A673 (cell line): ENCODE measurements at regions not wholly inside any gene's neighbourhood (a gene's known extent, or its start where the extent isn't known, plus 50 kb on each side); places are given as distances from the start of the nearest gene placed in this dataset.

Experiments
- BruUV-seq: library from RNA; stranded (reverse); fragments of 400-500 nt; replicated peaks from 2 replicates; lab custom pipeline; 2021; lab: Mats Ljungman, UMichigan
- CTCF ChIA-PET: fragments of 300-600 bp; sonication (Branson Sonifier 250); formaldehyde crosslinking; loops from one replicate; lab custom pipeline; 2022; ENCODE audit warnings: antibody characterized with exemption; lab: Charles Lee
- POLR2A ChIA-PET: fragments of 300-600 bp; sonication (Branson Sonifier 250); formaldehyde crosslinking; loops from one replicate; lab custom pipeline; 2022; ENCODE audit warnings: antibody characterized with exemption; ENCODE audit not compliant: low non-redundant PET; lab: Charles Lee
- DNase-seq: peaks from one replicate; pipeline ENCODE4 v3.0.0-alpha.2; 2015; ENCODE audit warnings: low spot score
- H3K27ac ChIP-seq: fragments of 200-600 bp; sonication (generic); 2 replicates; pipeline ENCODE4 v1.5.1; 2016; ENCODE audit warnings: mixed run types, low read depth, mild to moderate bottlenecking, mixed read lengths, antibody characterized with exemption, low read length; ENCODE audit not compliant: poor library complexity, severe bottlenecking
- H3K27me3 ChIP-seq: fragments of 200-600 bp; sonication (generic); replicated peaks from 2 replicates; pipeline ENCODE4 v1.6.1; 2017; ENCODE audit warnings: mixed run types, low read depth, mild to moderate bottlenecking, mixed read lengths, antibody characterized with exemption, low read length; ENCODE audit not compliant: insufficient read depth, poor library complexity
- H3K36me3 ChIP-seq: fragments of 200-600 bp; sonication (generic); 2 replicates; pipeline ENCODE4 v1.6.1; 2016; ENCODE audit warnings: mixed run types, mild to moderate bottlenecking, mixed read lengths, antibody characterized with exemption, low read length; ENCODE audit not compliant: insufficient read depth, poor library complexity, severe bottlenecking
- H3K4me1 ChIP-seq: fragments of 200-600 bp; sonication (generic); 2 replicates; pipeline ENCODE4 v1.6.1; 2017; ENCODE audit warnings: mixed run types, mild to moderate bottlenecking, mixed read lengths, antibody characterized with exemption, low read length; ENCODE audit not compliant: insufficient read depth, poor library complexity, severe bottlenecking
- H3K4me3 ChIP-seq: fragments of 200-600 bp; sonication (generic); 2 replicates; pipeline ENCODE4 v1.5.1; 2016; ENCODE audit warnings: low read depth, mixed run types, mild to moderate bottlenecking, mixed read lengths, low read length; ENCODE audit not compliant: poor library complexity, severe bottlenecking
- H3K9me3 ChIP-seq: fragments of 200-600 bp; sonication (generic); 2 replicates; pipeline ENCODE4 v1.6.1; 2016; ENCODE audit warnings: mixed run types, low read depth, mild to moderate bottlenecking, mixed read lengths, antibody characterized with exemption, low read length; ENCODE audit not compliant: poor library complexity, severe bottlenecking
- CTCF ChIP-seq: fragments of 300-800, 200-600 bp; sonication (generic); conservative IDR thresholded peaks from 2 replicates; pipeline ENCODE4 v1.5.1; 2017; ENCODE audit warnings: low read depth, mild to moderate bottlenecking, antibody characterized with exemption, low read length, moderate library complexity, mixed read lengths
- EZH2 ChIP-seq: fragments of 200-600 bp; sonication (generic); IDR thresholded peaks from 2 replicates; pipeline ENCODE4 v1.6.1; 2017; ENCODE audit warnings: borderline replicate concordance, low read depth, mild to moderate bottlenecking, mixed read lengths, antibody characterized with exemption, low read length; ENCODE audit not compliant: poor library complexity, severe bottlenecking
- intact Hi-C: fragments of 100-400 bp; cut with micrococcal nuclease; formaldehyde crosslinking; loops from one replicate; pipeline ENCODE4 v1.10.0; 2022; ENCODE audit not compliant: unreplicated experiment

GRCh38 chr10:83915801-83916200 is 223.5 kb upstream of the GHITM start:
- DNase-seq, result no peak
- no peaks in the 10 kb centered on the region for H3K9me3 ChIP-seq
- no peak for TF ChIP-seq EZH2
- TF ChIP-seq CTCF, result no peak
- no peak overlapping the region for H3K27ac ChIP-seq
- no peak overlapping the region for H3K4me3 ChIP-seq
- no peaks in the 10 kb centered on the region for H3K36me3 ChIP-seq
- no peaks in the 10 kb centered on the region for H3K27me3 ChIP-seq
- CTCF ChIA-PET, result no interaction called here
- intact Hi-C loops, result no loop called here
- no TSS peak for BruUV-seq
- peaks cover 5% of the 10 kb centered on the region for H3K4me1 ChIP-seq
- POLR2A ChIA-PET, result no interaction called here

GRCh38 chr10:83917537-83918506 is 221.5 kb upstream of the GHITM start:
- no TSS peak for BruUV-seq
- DNase-seq, result peak; percentile 65
- peak; percentile 68 for TF ChIP-seq CTCF
- TF ChIP-seq EZH2, result no peak
- CTCF ChIA-PET, result no interaction called here
- Histone ChIP-seq H3K4me3 (no peak overlapping the region), H3K36me3 (no peaks in the 10 kb centered on the region), H3K27me3 (no peaks in the 10 kb centered on the region), H3K9me3 (no peaks in the 10 kb centered on the region), H3K4me1 (peaks cover 5% of the 10 kb centered on the region), H3K27ac (no peak overlapping the region)
- POLR2A ChIA-PET, result no interaction called here
- intact Hi-C loops, result no loop called here

DNA sequence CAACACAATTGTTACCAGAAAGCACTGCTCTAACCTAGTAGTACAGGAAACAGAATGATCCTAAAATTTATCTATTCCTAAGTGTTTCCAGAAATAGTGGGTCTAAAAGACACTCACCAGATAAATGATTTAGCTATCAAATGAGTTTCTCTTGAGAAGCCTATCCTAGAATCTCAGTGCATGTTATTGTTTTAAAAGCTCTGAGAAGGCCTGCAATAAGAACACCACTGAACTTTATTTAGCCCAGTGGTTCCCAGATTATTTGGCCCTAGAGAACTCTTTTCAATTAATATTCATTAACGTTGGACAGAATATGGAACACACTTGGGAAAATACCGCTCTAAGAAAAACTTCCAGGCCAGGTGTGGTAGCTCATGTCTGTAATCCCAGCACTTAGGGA is 220.1 kb upstream of the GHITM start:
- CTCF ChIA-PET, result no interaction called here
- DNase-seq, result no peak
- H3K36me3 ChIP-seq, result no peaks in the 10 kb centered on the region
- no peak overlapping the region for H3K4me3 ChIP-seq
- H3K27me3 ChIP-seq, result no peaks in the 10 kb centered on the region
- no TSS peak for BruUV-seq
- peaks cover 5% of the 10 kb centered on the region for H3K4me1 ChIP-seq
- POLR2A ChIA-PET, result no interaction called here
- intact Hi-C loops, result no loop called here
- H3K9me3 ChIP-seq, result no peaks in the 10 kb centered on the region
- no peak for TF ChIP-seq EZH2
- no peak for TF ChIP-seq CTCF
- H3K27ac ChIP-seq, result no peak overlapping the region
